ENCODE measurements at regions not wholly inside any gene's neighbourhood (a gene's known extent, or its start where the extent isn't known, plus 50 kb on each side); places are given as distances from the start of the nearest gene placed in this dataset.
"Not testable (repeated sequence)": the region's sequence is repeated elsewhere in the genome, so short reads cannot be mapped to it uniquely, and the experiment has no call there.

GRCh38 chr2:209239585-209239938 lies 184.3 kb upstream of the MAP2 start:
- TF ChIP-seq CTCF (IDR thresholded peaks at IDR 0.05) = no peak

GRCh38 chr2:209240204-209240603 lies 183.6 kb upstream of the MAP2 start:
- no peak overlapping the region for H3K4me3 ChIP-seq

More at GRCh38 chr2:209239585-209239938, 184.3 kb upstream of the MAP2 start:
- Histone ChIP-seq H3K4me1 (no peaks in the 10 kb centered on the region), H3K36me3 (no peaks in the 10 kb centered on the region), H3K27ac (no peak overlapping the region), H3K4me3 (no peak overlapping the region), H3K27me3 (no peaks in the 10 kb centered on the region), H3K9me3 (peaks cover 0 to 8% of the 10 kb centered on the region in 2 donors)
- no peak for DNase-seq (ENCODE audit: low spot score)

GRCh38 chr2:209253544-209253943 lies 170.3 kb upstream of the MAP2 start:
- H3K27me3 ChIP-seq = no peaks in the 10 kb centered on the region
- H3K4me3 ChIP-seq = no peak overlapping the region
- no peaks in the 10 kb centered on the region for H3K4me1 ChIP-seq
- TF ChIP-seq CTCF (IDR thresholded peaks at IDR 0.05) = no peak
- H3K9me3 ChIP-seq = no peaks in the 10 kb centered on the region
- DNase-seq (ENCODE audit: low spot score) = no peak
- H3K27ac ChIP-seq = no peak overlapping the region
- H3K36me3 ChIP-seq = no peaks in the 10 kb centered on the region

More at GRCh38 chr2:209240204-209240603, 183.6 kb upstream of the MAP2 start:
- TF ChIP-seq CTCF (IDR thresholded peaks at IDR 0.05) = no peak
- Histone ChIP-seq H3K36me3 (no peaks in the 10 kb centered on the region), H3K27me3 (no peaks in the 10 kb centered on the region), H3K27ac (no peak overlapping the region), H3K4me1 (no peaks in the 10 kb centered on the region), H3K9me3 (peaks cover 0 to 8% of the 10 kb centered on the region in 2 donors)
- DNase-seq (ENCODE audit: low spot score) = no peak

GRCh38 chr2:209259767-209260166 lies 164.1 kb upstream of the MAP2 start:
- no peak for TF ChIP-seq CTCF (IDR thresholded peaks at IDR 0.05)
- DNase-seq (ENCODE audit: low spot score) = no peak
- Histone ChIP-seq H3K27ac (no peak overlapping the region), H3K9me3 (no peaks in the 10 kb centered on the region), H3K27me3 (no peaks in the 10 kb centered on the region), H3K36me3 (no peaks in the 10 kb centered on the region), H3K4me1 (no peaks in the 10 kb centered on the region), H3K4me3 (no peak overlapping the region)

- Histone ChIP-seq H3K36me3 (no peaks in the 10 kb centered on the region), H3K4me1 (no peaks in the 10 kb centered on the region), H3K27me3 (no peaks in the 10 kb centered on the region), H3K9me3 (no peaks in the 10 kb centered on the region), H3K4me3 (no peak overlapping the region), H3K27ac (no peak overlapping the region)
- TF ChIP-seq CTCF (IDR thresholded peaks at IDR 0.05) = no peak
- DNase-seq (ENCODE audit: low spot score) = no peak
Measured at GRCh38 chr2:209260281-209260680, 163.6 kb upstream of the MAP2 start.

GRCh38 chr2:209261366-209262053 lies 162.3 kb upstream of the MAP2 start:
- not testable (repeated sequence) for H3K4me1 ChIP-seq; H3K9me3 ChIP-seq; H3K27ac ChIP-seq; H3K4me3 ChIP-seq; DNase-seq (ENCODE audit: low spot score); H3K27me3 ChIP-seq; H3K36me3 ChIP-seq
